GM12878 (cell line): ENCODE measurements at regions not wholly inside any gene's neighbourhood (a gene's known extent, or its start where the extent isn't known, plus 50 kb on each side); places are given as distances from the start of the nearest gene placed in this dataset.

ENCODE experiments used
- ATAC-seq: fragments of 200-7000 bp; cut with Tn5 transposase; 3 replicates; pipeline ENCODE4 v1.9.1; 2020; ENCODE audit warnings: mild to moderate bottlenecking, moderate library complexity
- BruUV-seq: library from RNA; stranded (reverse); fragments of 400-500 nt; replicated peaks from 2 replicates; lab custom pipeline; 2021; lab: Mats Ljungman, UMichigan
- CTCF ChIA-PET: fragments of 300-600 bp; sonication (Branson Sonifier 250); formaldehyde crosslinking; extraction: SDS; loops from one replicate; lab custom pipeline; 2021; ENCODE audit warnings: inconsistent platforms; lab: Yijun Ruan, JAX
- POLR2A ChIA-PET: fragments of 350-600 bp; formaldehyde crosslinking; extraction: SDS; loops from one replicate; lab custom pipeline; 2021; ENCODE audit warnings: inconsistent platforms; lab: Charles Lee
- RAD21 ChIA-PET: fragments of 300-600 bp; sonication (Branson Sonifier 250); formaldehyde crosslinking; loops from one replicate; lab custom pipeline; 2023; ENCODE audit warnings: antibody characterized with exemption; ENCODE audit not compliant: unreplicated experiment; lab: Charles Lee
- SMC1A ChIA-PET: fragments of 300-600 bp; sonication (Branson Sonifier 250); formaldehyde crosslinking; loops from one replicate; lab custom pipeline; 2023; ENCODE audit not compliant: unreplicated experiment, uncharacterized antibody; lab: Charles Lee
- DNase-seq: peaks from one replicate; pipeline ENCODE4 v3.0.0-alpha.2; 2011; ENCODE audit warnings: low read depth, low spot score
- FAIRE-seq: peaks from 3 replicates; lab custom pipeline; 2011; peaks lifted over from hg19 to GRCh38; lab: Jason Lieb, UNC
- H2AFZ ChIP-seq: 2 replicates; pipeline ENCODE4 v1.6.0; 2011; ENCODE audit warnings: low read depth, low read length, control low read depth; ENCODE audit not compliant: control insufficient read depth
- H3K27ac ChIP-seq: 2 replicates; pipeline ENCODE4 v1.5.1; 2011; ENCODE audit warnings: control low read depth; ENCODE audit not compliant: control insufficient read depth, insufficient read depth
- H3K27me3 ChIP-seq, 2 experiments: replicated peaks in 1 of 2; 2 replicates each; pipeline versions ENCODE4 v1.6.0 to v1.6.1; 2011; ENCODE audit warnings: low read length in 1 of 2; ENCODE audit not compliant: control insufficient read depth in 2 of 2, insufficient read depth in 2 of 2
- H3K36me3 ChIP-seq, 2 experiments: 2 replicates each; pipeline ENCODE4 v1.5.1; 2011; ENCODE audit warnings: low read length in 1 of 2; ENCODE audit not compliant: control insufficient read depth in 2 of 2, insufficient read depth in 2 of 2
- H3K4me1 ChIP-seq: 2 replicates; pipeline ENCODE4 v1.6.1; 2011; ENCODE audit warnings: mild to moderate bottlenecking, low read length, moderate library complexity, mixed read lengths; ENCODE audit not compliant: control insufficient read depth, insufficient read depth
- H3K4me2 ChIP-seq: 2 replicates; pipeline ENCODE4 v1.6.0; 2011; ENCODE audit warnings: control low read depth; ENCODE audit not compliant: control insufficient read depth, insufficient read depth
- H3K4me3 ChIP-seq: fragments of 200-600 bp; sonication (generic); 2 replicates; pipeline ENCODE4 v1.5.1; 2016
- H3K79me2 ChIP-seq: 2 replicates; pipeline ENCODE4 v1.6.0; 2011; ENCODE audit warnings: low read length; ENCODE audit not compliant: control insufficient read depth, insufficient read depth
- H3K9ac ChIP-seq: 2 replicates; pipeline ENCODE4 v1.8.0; 2011; ENCODE audit warnings: low read length, control low read depth, mixed read lengths; ENCODE audit not compliant: control insufficient read depth, insufficient read depth
- H3K9me3 ChIP-seq: replicated peaks from 3 replicates; pipeline ENCODE4 v1.5.1; 2011; ENCODE audit warnings: mild to moderate bottlenecking, low read length; ENCODE audit not compliant: control insufficient read depth, insufficient read depth
- H4K20me1 ChIP-seq: 2 replicates; pipeline ENCODE4 v1.6.0; 2011; ENCODE audit not compliant: control insufficient read depth, insufficient read depth
- BACH1 ChIP-seq: fragments of 450-650 bp; IDR thresholded peaks from 2 replicates; pipeline ENCODE4 v1.6.1; 2017; ENCODE audit warnings: mild to moderate bottlenecking, borderline replicate concordance
- FOXM1 ChIP-seq: IDR thresholded peaks from 2 replicates; pipeline ENCODE4 v1.6.1; 2012; ENCODE audit warnings: low read depth, mild to moderate bottlenecking, inconsistent platforms, low read length, moderate library complexity
- NRF1 ChIP-seq: conservative IDR thresholded peaks from 2 replicates; pipeline ENCODE4 v1.6.1; 2011; ENCODE audit warnings: mild to moderate bottlenecking, low read depth, low read length, improper control_type of control experiment
- RB1 ChIP-seq: fragments of 450-650 bp; formaldehyde crosslinking; IDR thresholded peaks from 2 replicates; pipeline ENCODE4 v1.6.1; 2017; ENCODE audit warnings: mild to moderate bottlenecking, borderline replicate concordance
- RFX5 ChIP-seq: IDR thresholded peaks from 2 replicates; pipeline ENCODE4 v1.6.1; 2011; ENCODE audit warnings: low read depth, low read length, improper control_type of control experiment
- SIX5 ChIP-seq: IDR thresholded peaks from 2 replicates; pipeline ENCODE4 v1.6.1; 2011; ENCODE audit warnings: mild to moderate bottlenecking, low read depth, low read length, moderate library complexity; ENCODE audit not compliant: severe bottlenecking
- STAT1 ChIP-seq: fragments of 450-650 bp; conservative IDR thresholded peaks from 2 replicates; pipeline ENCODE4 v1.6.1; 2014; ENCODE audit warnings: antibody characterized with exemption, mild to moderate bottlenecking
- SUZ12 ChIP-seq: fragments of 200-600 bp; sonication (generic); IDR thresholded peaks from one replicate; pipeline ENCODE4 v1.6.1; 2018; ENCODE audit warnings: antibody characterized with exemption, mild to moderate bottlenecking; ENCODE audit not compliant: unreplicated experiment
- WGBS: methylation state at CpG from one replicate; pipeline ENCODE4 v1.1.6; 2016; ENCODE audit warnings: low lambda C conversion rate; ENCODE audit not compliant: insufficient replicate concordance, insufficient coverage; ENCODE audit errors: missing lambda C conversion rate; 5-methylcytosine and 5-hydroxymethylcytosine counted together
- in situ Hi-C: fragments of 300-500 bp; cut with MboI; formaldehyde crosslinking; loops from 9 replicates; pipeline ENCODE4 v1.14.3; 2018; ENCODE audit warnings: mixed read lengths
- intact Hi-C: fragments of 100-400 bp; cut with micrococcal nuclease; formaldehyde crosslinking; loops from one replicate; pipeline ENCODE4 v1.14.2; 2022; ENCODE audit not compliant: unreplicated experiment
- TF ChIP-seq, protein P1 (sequence below): IDR thresholded peaks from 2 replicates; pipeline ENCODE4 v1.6.1; 2011; ENCODE audit warnings: borderline replicate concordance, low read depth, mild to moderate bottlenecking, moderate library complexity, low read length; ENCODE audit not compliant: insufficient read depth, poor library complexity, severe bottlenecking
- TF ChIP-seq, protein P2 (sequence below): fragments of 450-650 bp; IDR thresholded peaks from 2 replicates; pipeline ENCODE4 v1.6.1; 2017; ENCODE audit warnings: mild to moderate bottlenecking, moderate library complexity
- TF ChIP-seq, protein P3 (sequence below): IDR thresholded peaks from 2 replicates; pipeline ENCODE4 v1.6.1; 2012; ENCODE audit warnings: improper control_type of control experiment, low read depth, low read length; ENCODE audit not compliant: insufficient replicate concordance
- TF ChIP-seq, protein P4 (sequence below): IDR thresholded peaks from 2 replicates; pipeline ENCODE4 v1.6.1; 2011; ENCODE audit warnings: low read depth, mild to moderate bottlenecking, low read length, moderate library complexity, borderline replicate concordance; ENCODE audit errors: extremely low read depth

DNA sequence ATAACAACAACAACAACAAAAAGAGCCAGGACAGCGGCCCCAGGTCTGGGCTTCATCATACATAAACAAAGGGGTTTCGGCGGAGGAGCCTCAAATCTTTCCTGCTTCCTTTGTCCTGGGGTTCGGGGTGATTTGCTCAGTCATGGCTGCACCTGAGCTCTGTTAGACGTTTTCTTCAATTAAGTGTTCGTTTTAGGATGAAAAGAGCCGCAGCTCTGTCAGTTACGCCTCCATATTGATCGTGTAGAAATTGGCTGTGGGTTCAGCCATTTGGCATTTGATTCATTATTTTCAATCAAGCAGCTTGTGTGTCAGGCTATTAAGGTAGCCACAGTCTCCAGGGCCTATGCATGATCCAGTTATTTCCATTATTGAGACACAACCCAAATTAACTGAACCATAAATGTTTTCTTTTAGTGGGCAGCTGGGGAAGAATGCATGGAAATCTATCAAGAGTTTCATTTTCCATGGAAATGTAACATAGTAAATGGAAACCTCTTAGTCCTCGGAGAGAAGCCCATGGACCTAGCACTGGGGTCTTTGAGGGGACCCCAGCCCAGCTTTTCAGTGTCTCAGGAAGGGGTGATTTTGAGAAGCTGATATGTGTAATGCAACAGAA, 370.0 kb upstream of the C1orf174 start:
- Histone ChIP-seq H3K4me3 (no peak overlapping the region), H2AFZ (no peak overlapping the region), H3K9ac (no peak overlapping the region), H3K4me1 (no peaks in the 10 kb centered on the region), H3K27ac (no peak overlapping the region), H3K36me3 (no peaks in the 10 kb centered on the region), H3K4me2 (no peak overlapping the region), H3K79me2 (no peaks in the 10 kb centered on the region), H3K9me3 (no peaks in the 10 kb centered on the region; the same call in 2 of the 3 replicates), H4K20me1 (no peaks in the 10 kb centered on the region), H3K27me3 (no peaks in the 10 kb centered on the region)
- WGBS: 30% methylated on average over 7 of the region's 10 CpGs
- CTCF ChIA-PET: interaction anchor here (0.5 kb wide), 1 partner anchor 1721 kb away, joined by 3 read pairs; no protein-coding TSS in a partner anchor
- FAIRE-seq: no peak
- POLR2A ChIA-PET: no interaction called here
- ATAC-seq: no peak
- in situ Hi-C loops: no loop called here
- BruUV-seq: no TSS peak
- RAD21 ChIA-PET: no interaction called here
- intact Hi-C loops: no loop called here
- SMC1A ChIA-PET: no interaction called here
- no peak for DNase-seq
- TF ChIP-seq SUZ12 (no peak), RFX5 (no peak), SIX5 (no peak), RB1 (no peak), NRF1 (no peak), FOXM1 (no peak), STAT1 (no peak), BACH1 (no peak)
- TF ChIP-seq, protein P1, sequence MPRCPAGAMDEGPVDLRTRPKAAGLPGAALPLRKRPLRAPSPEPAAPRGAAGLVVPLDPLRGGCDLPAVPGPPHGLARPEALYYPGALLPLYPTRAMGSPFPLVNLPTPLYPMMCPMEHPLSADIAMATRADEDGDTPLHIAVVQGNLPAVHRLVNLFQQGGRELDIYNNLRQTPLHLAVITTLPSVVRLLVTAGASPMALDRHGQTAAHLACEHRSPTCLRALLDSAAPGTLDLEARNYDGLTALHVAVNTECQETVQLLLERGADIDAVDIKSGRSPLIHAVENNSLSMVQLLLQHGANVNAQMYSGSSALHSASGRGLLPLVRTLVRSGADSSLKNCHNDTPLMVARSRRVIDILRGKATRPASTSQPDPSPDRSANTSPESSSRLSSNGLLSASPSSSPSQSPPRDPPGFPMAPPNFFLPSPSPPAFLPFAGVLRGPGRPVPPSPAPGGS: no peak
- TF ChIP-seq, protein P2, sequence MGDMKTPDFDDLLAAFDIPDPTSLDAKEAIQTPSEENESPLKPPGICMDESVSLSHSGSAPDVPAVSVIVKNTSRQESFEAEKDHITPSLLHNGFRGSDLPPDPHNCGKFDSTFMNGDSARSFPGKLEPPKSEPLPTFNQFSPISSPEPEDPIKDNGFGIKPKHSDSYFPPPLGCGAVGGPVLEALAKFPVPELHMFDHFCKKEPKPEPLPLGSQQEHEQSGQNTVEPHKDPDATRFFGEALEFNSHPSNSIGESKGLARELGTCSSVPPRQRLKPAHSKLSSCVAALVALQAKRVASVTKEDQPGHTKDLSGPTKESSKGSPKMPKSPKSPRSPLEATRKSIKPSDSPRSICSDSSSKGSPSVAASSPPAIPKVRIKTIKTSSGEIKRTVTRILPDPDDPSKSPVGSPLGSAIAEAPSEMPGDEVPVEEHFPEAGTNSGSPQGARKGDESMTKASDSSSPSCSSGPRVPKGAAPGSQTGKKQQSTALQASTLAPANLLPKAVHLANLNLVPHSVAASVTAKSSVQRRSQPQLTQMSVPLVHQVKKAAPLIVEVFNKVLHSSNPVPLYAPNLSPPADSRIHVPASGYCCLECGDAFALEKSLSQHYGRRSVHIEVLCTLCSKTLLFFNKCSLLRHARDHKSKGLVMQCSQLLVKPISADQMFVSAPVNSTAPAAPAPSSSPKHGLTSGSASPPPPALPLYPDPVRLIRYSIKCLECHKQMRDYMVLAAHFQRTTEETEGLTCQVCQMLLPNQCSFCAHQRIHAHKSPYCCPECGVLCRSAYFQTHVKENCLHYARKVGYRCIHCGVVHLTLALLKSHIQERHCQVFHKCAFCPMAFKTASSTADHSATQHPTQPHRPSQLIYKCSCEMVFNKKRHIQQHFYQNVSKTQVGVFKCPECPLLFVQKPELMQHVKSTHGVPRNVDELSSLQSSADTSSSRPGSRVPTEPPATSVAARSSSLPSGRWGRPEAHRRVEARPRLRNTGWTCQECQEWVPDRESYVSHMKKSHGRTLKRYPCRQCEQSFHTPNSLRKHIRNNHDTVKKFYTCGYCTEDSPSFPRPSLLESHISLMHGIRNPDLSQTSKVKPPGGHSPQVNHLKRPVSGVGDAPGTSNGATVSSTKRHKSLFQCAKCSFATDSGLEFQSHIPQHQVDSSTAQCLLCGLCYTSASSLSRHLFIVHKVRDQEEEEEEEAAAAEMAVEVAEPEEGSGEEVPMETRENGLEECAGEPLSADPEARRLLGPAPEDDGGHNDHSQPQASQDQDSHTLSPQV: no peak
- TF ChIP-seq, protein P3, sequence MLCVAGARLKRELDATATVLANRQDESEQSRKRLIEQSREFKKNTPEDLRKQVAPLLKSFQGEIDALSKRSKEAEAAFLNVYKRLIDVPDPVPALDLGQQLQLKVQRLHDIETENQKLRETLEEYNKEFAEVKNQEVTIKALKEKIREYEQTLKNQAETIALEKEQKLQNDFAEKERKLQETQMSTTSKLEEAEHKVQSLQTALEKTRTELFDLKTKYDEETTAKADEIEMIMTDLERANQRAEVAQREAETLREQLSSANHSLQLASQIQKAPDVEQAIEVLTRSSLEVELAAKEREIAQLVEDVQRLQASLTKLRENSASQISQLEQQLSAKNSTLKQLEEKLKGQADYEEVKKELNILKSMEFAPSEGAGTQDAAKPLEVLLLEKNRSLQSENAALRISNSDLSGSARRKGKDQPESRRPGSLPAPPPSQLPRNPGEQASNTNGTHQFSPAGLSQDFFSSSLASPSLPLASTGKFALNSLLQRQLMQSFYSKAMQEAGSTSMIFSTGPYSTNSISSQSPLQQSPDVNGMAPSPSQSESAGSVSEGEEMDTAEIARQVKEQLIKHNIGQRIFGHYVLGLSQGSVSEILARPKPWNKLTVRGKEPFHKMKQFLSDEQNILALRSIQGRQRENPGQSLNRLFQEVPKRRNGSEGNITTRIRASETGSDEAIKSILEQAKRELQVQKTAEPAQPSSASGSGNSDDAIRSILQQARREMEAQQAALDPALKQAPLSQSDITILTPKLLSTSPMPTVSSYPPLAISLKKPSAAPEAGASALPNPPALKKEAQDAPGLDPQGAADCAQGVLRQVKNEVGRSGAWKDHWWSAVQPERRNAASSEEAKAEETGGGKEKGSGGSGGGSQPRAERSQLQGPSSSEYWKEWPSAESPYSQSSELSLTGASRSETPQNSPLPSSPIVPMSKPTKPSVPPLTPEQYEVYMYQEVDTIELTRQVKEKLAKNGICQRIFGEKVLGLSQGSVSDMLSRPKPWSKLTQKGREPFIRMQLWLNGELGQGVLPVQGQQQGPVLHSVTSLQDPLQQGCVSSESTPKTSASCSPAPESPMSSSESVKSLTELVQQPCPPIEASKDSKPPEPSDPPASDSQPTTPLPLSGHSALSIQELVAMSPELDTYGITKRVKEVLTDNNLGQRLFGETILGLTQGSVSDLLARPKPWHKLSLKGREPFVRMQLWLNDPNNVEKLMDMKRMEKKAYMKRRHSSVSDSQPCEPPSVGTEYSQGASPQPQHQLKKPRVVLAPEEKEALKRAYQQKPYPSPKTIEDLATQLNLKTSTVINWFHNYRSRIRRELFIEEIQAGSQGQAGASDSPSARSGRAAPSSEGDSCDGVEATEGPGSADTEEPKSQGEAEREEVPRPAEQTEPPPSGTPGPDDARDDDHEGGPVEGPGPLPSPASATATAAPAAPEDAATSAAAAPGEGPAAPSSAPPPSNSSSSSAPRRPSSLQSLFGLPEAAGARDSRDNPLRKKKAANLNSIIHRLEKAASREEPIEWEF: no peak
- TF ChIP-seq, protein P4, sequence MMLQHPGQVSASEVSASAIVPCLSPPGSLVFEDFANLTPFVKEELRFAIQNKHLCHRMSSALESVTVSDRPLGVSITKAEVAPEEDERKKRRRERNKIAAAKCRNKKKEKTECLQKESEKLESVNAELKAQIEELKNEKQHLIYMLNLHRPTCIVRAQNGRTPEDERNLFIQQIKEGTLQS: no peak
